Osteocyte (in vitro differentiated cells): ENCODE measurements at regions not wholly inside any gene's neighbourhood (a gene's known extent, or its start where the extent isn't known, plus 50 kb on each side); places are given as distances from the start of the nearest gene placed in this dataset.

Experiments used
- DNase-seq: peaks from one replicate; pipeline ENCODE4 v3.0.0; 2021; ENCODE audit warnings: mixed read lengths; ENCODE audit not compliant: unreplicated experiment; ENCODE audit errors: extremely low spot score
- H3K27ac Mint-ChIP-seq: one replicate; pipeline ENCODE4 v1.8.0; 2021; ENCODE audit warnings: mild to moderate bottlenecking, mixed read lengths; ENCODE audit not compliant: unreplicated experiment
- H3K27me3 Mint-ChIP-seq: one replicate; pipeline ENCODE4 v1.8.0; 2021; ENCODE audit warnings: mixed read lengths; ENCODE audit not compliant: unreplicated experiment
- H3K36me3 Mint-ChIP-seq: one replicate; pipeline ENCODE4 v1.8.0; 2021; ENCODE audit warnings: mixed read lengths; ENCODE audit not compliant: unreplicated experiment
- H3K4me1 Mint-ChIP-seq: one replicate; pipeline ENCODE4 v1.8.0; 2021; ENCODE audit warnings: mixed read lengths; ENCODE audit not compliant: unreplicated experiment
- H3K4me3 Mint-ChIP-seq: one replicate; pipeline ENCODE4 v1.8.0; 2021; ENCODE audit warnings: mild to moderate bottlenecking, moderate library complexity, mixed read lengths; ENCODE audit not compliant: unreplicated experiment
- H3K9me3 Mint-ChIP-seq: one replicate; pipeline ENCODE4 v1.8.0; 2021; ENCODE audit warnings: mixed read lengths; ENCODE audit not compliant: unreplicated experiment
- CTCF ChIP-seq: fragments of 200-600 bp; sonication (generic); IDR thresholded peaks from 2 replicates; pipeline ENCODE4 v1.5.0; 2021; ENCODE audit warnings: antibody characterized with exemption, mild to moderate bottlenecking, moderate library complexity

- H3K27me3 Mint-ChIP-seq: no peaks in the 10 kb centered on the region
- H3K36me3 Mint-ChIP-seq: peaks cover 3% of the 10 kb centered on the region
- H3K9me3 Mint-ChIP-seq: peaks cover 9% of the 10 kb centered on the region
- H3K4me3 Mint-ChIP-seq: no peak overlapping the region
- no peak overlapping the region for H3K27ac Mint-ChIP-seq
- peaks cover 3% of the 10 kb centered on the region for H3K4me1 Mint-ChIP-seq
- DNase-seq: no peak
- TF ChIP-seq CTCF: no peak
These were observed 1128.2 kb downstream of the PLA2G4A start for GRCh38 chr1:187956975-187957374.

GRCh38 chr1:187958207-187958606 lies 1129.5 kb downstream of the PLA2G4A start:
- no peak for TF ChIP-seq CTCF
- H3K4me1 Mint-ChIP-seq: peaks cover 5% of the 10 kb centered on the region
- no peaks in the 10 kb centered on the region for H3K27me3 Mint-ChIP-seq
- H3K36me3 Mint-ChIP-seq: no peaks in the 10 kb centered on the region
- no peaks in the 10 kb centered on the region for H3K9me3 Mint-ChIP-seq
- no peak overlapping the region for H3K27ac Mint-ChIP-seq
- no peak overlapping the region for H3K4me3 Mint-ChIP-seq
- DNase-seq: no peak

GRCh38 chr1:187959062-187959461 lies 1130.3 kb downstream of the PLA2G4A start:
- DNase-seq: no peak
- Mint-ChIP-seq H3K27ac (no peak overlapping the region), H3K4me1 (peaks cover 5% of the 10 kb centered on the region), H3K27me3 (no peaks in the 10 kb centered on the region), H3K9me3 (no peaks in the 10 kb centered on the region), H3K36me3 (no peaks in the 10 kb centered on the region), H3K4me3 (no peak overlapping the region)
- TF ChIP-seq CTCF: no peak

- no peaks in the 10 kb centered on the region for H3K36me3 Mint-ChIP-seq
These were observed 1131.4 kb downstream of the PLA2G4A start for GRCh38 chr1:187960125-187960638.

GRCh38 chr1:187961895-187962294 lies 1133.1 kb downstream of the PLA2G4A start:
- no peak overlapping the region for H3K4me3 Mint-ChIP-seq
- no peak overlapping the region for H3K27ac Mint-ChIP-seq
- no peaks in the 10 kb centered on the region for H3K36me3 Mint-ChIP-seq
- no peaks in the 10 kb centered on the region for H3K9me3 Mint-ChIP-seq
- TF ChIP-seq CTCF: no peak
- H3K4me1 Mint-ChIP-seq: peaks cover 5% of the 10 kb centered on the region
- H3K27me3 Mint-ChIP-seq: no peaks in the 10 kb centered on the region
- no peak for DNase-seq

More at GRCh38 chr1:187960125-187960638, 1131.4 kb downstream of the PLA2G4A start:
- no peaks in the 10 kb centered on the region for H3K9me3 Mint-ChIP-seq
- no peak for DNase-seq
- H3K27me3 Mint-ChIP-seq: no peaks in the 10 kb centered on the region
- H3K27ac Mint-ChIP-seq: no peak overlapping the region
- TF ChIP-seq CTCF: no peak
- H3K4me3 Mint-ChIP-seq: no peak overlapping the region
- H3K4me1 Mint-ChIP-seq: peaks cover 5% of the 10 kb centered on the region
